Spleen (tissue), 11 donors: ENCODE measurements at regions not wholly inside any gene's neighbourhood (a gene's known extent, or its start where the extent isn't known, plus 50 kb on each side); places are given as distances from the start of the nearest gene placed in this dataset.

ENCODE experiments used
- DNase-seq: peaks from one replicate; pipeline ENCODE4 v3.0.0-alpha.2; 2020
- H3K27ac ChIP-seq, 8 donors: fragments of 200-600 bp; sonication (generic) in 7 of 8; 1 replicate in 4 of 8; 2 replicates in 4 of 8; pipeline versions ENCODE4 v1.5.0 to v1.8.0; 2016 to 2021; ENCODE audit warnings: inconsistent platforms in 4 of 8, mild to moderate bottlenecking in 4 of 8, moderate library complexity in 1 of 8
- H3K27me3 ChIP-seq, 7 donors: fragments of 200-600 bp; sonication (generic) in 6 of 7; replicated peaks in 1 of 7; 1 replicate in 4 of 7; 2 replicates in 3 of 7; pipeline versions ENCODE4 v1.5.0 to v1.8.0; 2016 to 2021; ENCODE audit warnings: inconsistent platforms in 3 of 7, mild to moderate bottlenecking in 1 of 7
- H3K36me3 ChIP-seq, 6 donors: fragments of 200-600 bp; sonication (generic) in 5 of 6; 1 replicate in 4 of 6; 2 replicates in 2 of 6; pipeline versions ENCODE4 v1.5.0 to v1.8.0; 2016 to 2021; ENCODE audit warnings: inconsistent platforms in 2 of 6
- H3K4me1 ChIP-seq, 6 donors: fragments of 200-600 bp; sonication (generic) in 5 of 6; 1 replicate in 3 of 6; 2 replicates in 3 of 6; pipeline versions ENCODE4 v1.5.0 to v1.8.0; 2016 to 2021; ENCODE audit warnings: inconsistent platforms in 3 of 6
- H3K4me3 ChIP-seq, 8 donors: fragments of 200-600 bp; sonication (generic) in 7 of 8; 1 replicate in 4 of 8; 2 replicates in 4 of 8; pipeline versions ENCODE4 v1.5.0 to v1.8.0; 2016 to 2021; ENCODE audit warnings: inconsistent platforms in 4 of 8, mild to moderate bottlenecking in 4 of 8, moderate library complexity in 2 of 8
- H3K9me3 ChIP-seq, 8 donors: fragments of 200-600 bp; sonication (generic) in 7 of 8; 1 replicate in 4 of 8; 2 replicates in 4 of 8; pipeline versions ENCODE4 v1.5.0 to v1.8.0; 2016 to 2021; ENCODE audit warnings: inconsistent platforms in 4 of 8
- POLR2A ChIP-seq, 3 donors: fragments of 450-650 bp; IDR thresholded peaks; one replicate each; pipeline ENCODE4 v1.5.1; 2017; ENCODE audit warnings: antibody characterized with exemption in 3 of 3, mild to moderate bottlenecking in 1 of 3
- POLR2AphosphoS5 ChIP-seq, 3 donors: sonication (generic); formaldehyde crosslinking; IDR thresholded peaks; one replicate each; pipeline ENCODE4 v1.5.1; 2017; ENCODE audit warnings: antibody characterized with exemption in 3 of 3
- WGBS, 5 donors: extraction: QIAGEN DNeasy Blood & Tissue Kit in 3 of 5; methylation state at CpG; one replicate each; pipeline versions ENCODE4 v1.1.5 to v1.1.7; 2013 to 2018; 5-methylcytosine and 5-hydroxymethylcytosine counted together
- intact Hi-C: fragments of 100-400 bp; cut with DNase I; formaldehyde crosslinking; loops from one replicate; pipeline ENCODE4 v1.15.0; 2023; ENCODE audit warnings: low total_unique reads
- small RNA-seq, 4 donors: library from RNA; depleted of rRNA; stranded (forward); fragments of <200 nt; gene quantifications; one replicate each; pipeline ENCODE3, GENCODE V24; 2016
- TF ChIP-seq, protein P1 (sequence below), 11 experiments: fragments of 200-600 bp in 7 of 11; fragments of 450-650 bp in 4 of 11; sonication (generic) in 4 of 11; IDR thresholded peaks in 8 of 11; conservative IDR thresholded peaks in 3 of 11; 1 replicate in 7 of 11; 2 replicates in 4 of 11; pipeline versions ENCODE4 v1.4.0 to v1.8.0; 2016 to 2021; ENCODE audit warnings: antibody characterized with exemption in 11 of 11, inconsistent platforms in 4 of 11, mild to moderate bottlenecking in 1 of 11
- donor health status: healthy with polysubstance abuse.
- donor health status: DM: no; HTN: no; CAD: no; lungs with moderate emphysema.
- donor health status: DM: no; HTN: no; CAD: no.
- donor health status: Bipolar disorder and iron deficiency.
- donor health status: healthy.
- donor health status: DM: no; HTN: no; CAD: no.
- donor health status: DM: yes; HTN: yes; CAD: no.

GRCh38 chr5:19408149-19408548, 579.9 kb downstream of the CDH18 start:
- intact Hi-C loops, result no loop called here
- Histone ChIP-seq H3K9me3 (peaks cover 0 to 32% (median 16%) of the 10 kb centered on the region in 8 donors), H3K4me1 (no peaks in the 10 kb centered on the region), H3K4me3 (no peak overlapping the region), H3K36me3 (no peaks in the 10 kb centered on the region), H3K27ac (no peak overlapping the region), H3K27me3 (no peaks in the 10 kb centered on the region)
- 57 to 90% (median 88%) methylated on average over 3 of the region's 3 CpGs for whole genome bisulfite sequencing, 5 donors
- no peak for TF ChIP-seq POLR2A (IDR thresholded peaks at IDR 0.05)
- no peak for DNase-seq

DNA sequence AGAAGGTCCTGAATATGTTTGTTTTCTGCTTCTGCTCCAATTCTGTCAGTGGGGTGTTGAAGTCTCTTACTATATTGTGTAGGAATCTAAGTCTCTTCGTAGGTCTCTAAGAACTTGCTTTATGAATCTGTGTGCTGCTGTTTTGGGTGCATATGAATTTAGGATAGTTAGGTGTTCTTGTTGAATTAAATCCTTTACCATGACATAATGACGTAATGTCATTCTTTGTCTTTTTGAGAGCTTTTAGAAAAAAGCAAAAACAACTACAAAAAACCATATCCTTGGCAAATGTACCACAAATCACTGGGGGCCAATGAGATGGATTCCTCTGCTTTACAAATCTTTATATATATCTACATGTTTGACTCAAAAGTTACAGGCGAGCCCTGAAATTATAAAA, 576.1 kb downstream of the CDH18 start:
- intact Hi-C loops, result no loop called here
- no peaks in the 10 kb centered on the region for H3K36me3 ChIP-seq
- 72 to 85% (median 78%) methylated on average over 3 of the region's 3 CpGs for WGBS, 5 donors
- TF ChIP-seq, protein P1, sequence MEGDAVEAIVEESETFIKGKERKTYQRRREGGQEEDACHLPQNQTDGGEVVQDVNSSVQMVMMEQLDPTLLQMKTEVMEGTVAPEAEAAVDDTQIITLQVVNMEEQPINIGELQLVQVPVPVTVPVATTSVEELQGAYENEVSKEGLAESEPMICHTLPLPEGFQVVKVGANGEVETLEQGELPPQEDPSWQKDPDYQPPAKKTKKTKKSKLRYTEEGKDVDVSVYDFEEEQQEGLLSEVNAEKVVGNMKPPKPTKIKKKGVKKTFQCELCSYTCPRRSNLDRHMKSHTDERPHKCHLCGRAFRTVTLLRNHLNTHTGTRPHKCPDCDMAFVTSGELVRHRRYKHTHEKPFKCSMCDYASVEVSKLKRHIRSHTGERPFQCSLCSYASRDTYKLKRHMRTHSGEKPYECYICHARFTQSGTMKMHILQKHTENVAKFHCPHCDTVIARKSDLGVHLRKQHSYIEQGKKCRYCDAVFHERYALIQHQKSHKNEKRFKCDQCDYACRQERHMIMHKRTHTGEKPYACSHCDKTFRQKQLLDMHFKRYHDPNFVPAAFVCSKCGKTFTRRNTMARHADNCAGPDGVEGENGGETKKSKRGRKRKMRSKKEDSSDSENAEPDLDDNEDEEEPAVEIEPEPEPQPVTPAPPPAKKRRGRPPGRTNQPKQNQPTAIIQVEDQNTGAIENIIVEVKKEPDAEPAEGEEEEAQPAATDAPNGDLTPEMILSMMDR (IDR thresholded peaks at IDR 0.05 in 8 of 11, conservative IDR thresholded peaks at IDR 0.05 in 3 of 11), result no peak
- no peak for TF ChIP-seq POLR2AphosphoS5 (IDR thresholded peaks at IDR 0.05)
- no peak for TF ChIP-seq POLR2A (IDR thresholded peaks at IDR 0.05)
- H3K9me3 ChIP-seq, result peaks cover 0 to 29% (median 9%) of the 10 kb centered on the region in 8 donors
- H3K4me3 ChIP-seq, result no peak overlapping the region
- DNase-seq, result no peak
- H3K27ac ChIP-seq, result no peak overlapping the region
- no peaks in the 10 kb centered on the region for H3K27me3 ChIP-seq
- no peaks in the 10 kb centered on the region for H3K4me1 ChIP-seq

Small RNAs in the stretch of these regions (small RNA-seq; reads per million reads assigned to genes)
- 0 reads per million in 4 donors for gene AC025768.1
- gene RF00017, result 0 reads per million in 4 donors
- 0.15 to 1.1 (median 0.88) reads per million in 4 donors for gene RF00136
- 0 reads per million in 4 donors for gene RN7SL58P
